PC-3 (cell line): ENCODE measurements at regions not wholly inside any gene's neighbourhood (a gene's known extent, or its start where the extent isn't known, plus 50 kb on each side); places are given as distances from the start of the nearest gene placed in this dataset.

Source experiments
- EZH2 ChIP-seq: fragments of 300-600 bp; sonication (generic); IDR thresholded peaks from one replicate; pipeline ENCODE4 v1.6.1; 2017; ENCODE audit warnings: antibody characterized with exemption, mild to moderate bottlenecking, low read length; ENCODE audit not compliant: unreplicated experiment
- EZH2phosphoT487 ChIP-seq: fragments of 300-600 bp; sonication (generic); IDR thresholded peaks from 2 replicates; pipeline ENCODE4 v1.6.1; 2018; ENCODE audit warnings: mild to moderate bottlenecking, antibody characterized with exemption, low read length, borderline replicate concordance
- TF ChIP-seq, protein P1 (sequence below): fragments of 300-600 bp; sonication (generic); conservative IDR thresholded peaks from 2 replicates; pipeline ENCODE4 v1.5.1; 2017; ENCODE audit warnings: antibody characterized with exemption, low read depth, mild to moderate bottlenecking, low read length

DNA sequence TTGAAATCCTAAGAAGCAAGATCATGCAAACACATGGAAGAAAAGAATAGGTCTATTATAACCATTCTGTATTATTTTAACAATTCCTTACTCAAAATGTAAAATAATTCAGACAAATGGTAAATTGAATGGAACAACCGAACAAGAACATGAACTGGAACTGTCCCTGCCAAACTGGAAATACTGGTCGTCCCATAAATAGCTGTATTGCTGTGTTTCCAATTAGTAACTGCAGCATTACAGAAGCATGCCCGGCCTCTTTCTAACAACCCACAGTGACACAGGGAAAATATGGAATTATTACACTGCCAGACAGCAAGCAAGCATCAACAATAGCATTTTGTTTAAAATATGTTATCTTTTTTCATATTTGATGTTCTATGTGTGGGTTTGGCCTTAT lies 1138.5 kb upstream of the PHF14 start:
- TF ChIP-seq, protein P1, sequence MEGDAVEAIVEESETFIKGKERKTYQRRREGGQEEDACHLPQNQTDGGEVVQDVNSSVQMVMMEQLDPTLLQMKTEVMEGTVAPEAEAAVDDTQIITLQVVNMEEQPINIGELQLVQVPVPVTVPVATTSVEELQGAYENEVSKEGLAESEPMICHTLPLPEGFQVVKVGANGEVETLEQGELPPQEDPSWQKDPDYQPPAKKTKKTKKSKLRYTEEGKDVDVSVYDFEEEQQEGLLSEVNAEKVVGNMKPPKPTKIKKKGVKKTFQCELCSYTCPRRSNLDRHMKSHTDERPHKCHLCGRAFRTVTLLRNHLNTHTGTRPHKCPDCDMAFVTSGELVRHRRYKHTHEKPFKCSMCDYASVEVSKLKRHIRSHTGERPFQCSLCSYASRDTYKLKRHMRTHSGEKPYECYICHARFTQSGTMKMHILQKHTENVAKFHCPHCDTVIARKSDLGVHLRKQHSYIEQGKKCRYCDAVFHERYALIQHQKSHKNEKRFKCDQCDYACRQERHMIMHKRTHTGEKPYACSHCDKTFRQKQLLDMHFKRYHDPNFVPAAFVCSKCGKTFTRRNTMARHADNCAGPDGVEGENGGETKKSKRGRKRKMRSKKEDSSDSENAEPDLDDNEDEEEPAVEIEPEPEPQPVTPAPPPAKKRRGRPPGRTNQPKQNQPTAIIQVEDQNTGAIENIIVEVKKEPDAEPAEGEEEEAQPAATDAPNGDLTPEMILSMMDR, result no peak
- TF ChIP-seq EZH2phosphoT487, result no peak
- no peak for TF ChIP-seq EZH2
